GM12878 (cell line): ENCODE measurements at regions not wholly inside any gene's neighbourhood (a gene's known extent, or its start where the extent isn't known, plus 50 kb on each side); places are given as distances from the start of the nearest gene placed in this dataset.
A peak's percentile ranks its signal among the peaks of the same experiment; 100 is the strongest.

Experiments used
- BCL11A ChIP-seq: IDR thresholded peaks from 2 replicates; pipeline ENCODE4 v1.6.1; 2011; ENCODE audit warnings: low read depth, low read length
- CREM ChIP-seq: IDR thresholded peaks from 2 replicates; pipeline ENCODE4 v1.6.1; 2014; ENCODE audit warnings: antibody characterized with exemption, low read depth
- DPF2 ChIP-seq: fragments of 450-650 bp; IDR thresholded peaks from 2 replicates; pipeline ENCODE4 v1.6.1; 2017; ENCODE audit warnings: mild to moderate bottlenecking
- FOXM1 ChIP-seq: IDR thresholded peaks from 2 replicates; pipeline ENCODE4 v1.6.1; 2012; ENCODE audit warnings: low read depth, mild to moderate bottlenecking, inconsistent platforms, low read length, moderate library complexity
- HDAC2 ChIP-seq: fragments of 200-600 bp; sonication (generic); IDR thresholded peaks from 2 replicates; pipeline ENCODE4 v1.6.1; 2017
- JUND ChIP-seq: IDR thresholded peaks from 2 replicates; pipeline ENCODE4 v1.6.1; 2012; ENCODE audit warnings: low read depth, mild to moderate bottlenecking, low read length, improper control_type of control experiment, moderate library complexity
- KLF5 ChIP-seq: fragments of 450-650 bp; IDR thresholded peaks from 2 replicates; pipeline ENCODE4 v1.6.1; 2014; ENCODE audit warnings: mild to moderate bottlenecking; ENCODE audit not compliant: partially characterized antibody
- MEF2B ChIP-seq: fragments of 450-650 bp; IDR thresholded peaks from 2 replicates; pipeline ENCODE4 v1.6.1; 2018; ENCODE audit warnings: mild to moderate bottlenecking, moderate library complexity; ENCODE audit not compliant: partially characterized antibody, poor library complexity, severe bottlenecking
- MXI1 ChIP-seq: fragments of 150-350 bp; IDR thresholded peaks from 2 replicates; pipeline ENCODE4 v1.6.1; 2011; ENCODE audit warnings: low read depth, mild to moderate bottlenecking, inconsistent platforms, low read length, improper control_type of control experiment
- MYB ChIP-seq: fragments of 150-350 bp; IDR thresholded peaks from 2 replicates; pipeline ENCODE4 v1.6.1; 2014; ENCODE audit warnings: mild to moderate bottlenecking, low read depth, low read length, borderline replicate concordance
- MYC ChIP-seq: IDR thresholded peaks from 2 replicates; pipeline ENCODE4 v1.6.1; 2011; ENCODE audit warnings: mild to moderate bottlenecking, low read length, moderate library complexity, inconsistent platforms; ENCODE audit not compliant: insufficient read depth, insufficient replicate concordance, insufficient read length, severe bottlenecking
- NBN ChIP-seq: fragments of 450-650 bp; IDR thresholded peaks from 2 replicates; pipeline ENCODE4 v1.6.1; 2016
- NR2C1 ChIP-seq: fragments of 450-650 bp; IDR thresholded peaks from 2 replicates; pipeline ENCODE4 v1.6.1; 2017; ENCODE audit warnings: antibody characterized with exemption, mild to moderate bottlenecking, moderate library complexity
- PAX5 ChIP-seq: IDR thresholded peaks from 2 replicates; pipeline ENCODE4 v1.6.1; 2011; ENCODE audit warnings: low read depth, low read length, borderline replicate concordance
- POLR2AphosphoS2 ChIP-seq: IDR thresholded peaks from 2 replicates; pipeline ENCODE4 v1.6.1; 2011; ENCODE audit warnings: low read depth, mild to moderate bottlenecking, low read length, improper control_type of control experiment, moderate library complexity
- RAD51 ChIP-seq: fragments of 450-650 bp; IDR thresholded peaks from 2 replicates; pipeline ENCODE4 v1.6.1; 2016; ENCODE audit warnings: moderate library complexity, mild to moderate bottlenecking, inconsistent platforms
- SMAD1 ChIP-seq: fragments of 450-650 bp; IDR thresholded peaks from 2 replicates; pipeline ENCODE4 v1.6.1; 2018; ENCODE audit warnings: mild to moderate bottlenecking, low read depth; ENCODE audit not compliant: partially characterized antibody
- SP1 ChIP-seq: IDR thresholded peaks from one replicate; pipeline ENCODE4 v1.6.1; 2011; ENCODE audit warnings: low read depth, low read length
- SREBF2 ChIP-seq: IDR thresholded peaks from 2 replicates; pipeline ENCODE4 v1.6.1; 2012; ENCODE audit warnings: mild to moderate bottlenecking, low read length
- SRF ChIP-seq, 2 experiments: IDR thresholded peaks; 2 replicates each; pipeline ENCODE4 v1.6.1; 2011; ENCODE audit warnings: low read depth in 2 of 2, low read length in 2 of 2, mild to moderate bottlenecking in 1 of 2, moderate library complexity in 1 of 2
- SUPT20H ChIP-seq: IDR thresholded peaks from 2 replicates; pipeline ENCODE4 v1.6.1; 2011; ENCODE audit warnings: low read depth, mild to moderate bottlenecking, low read length, moderate library complexity, borderline replicate concordance; ENCODE audit not compliant: control insufficient read depth
- TAF1 ChIP-seq: IDR thresholded peaks from 2 replicates; pipeline ENCODE4 v1.6.1; 2011; ENCODE audit warnings: mild to moderate bottlenecking, low read depth, low read length, borderline replicate concordance
- TBL1XR1 ChIP-seq: IDR thresholded peaks from 2 replicates; pipeline ENCODE4 v1.6.1; 2012; ENCODE audit warnings: low read depth, low read length, improper control_type of control experiment
- TCF3 ChIP-seq: IDR thresholded peaks from 2 replicates; pipeline ENCODE4 v1.6.1; 2012; ENCODE audit warnings: low read depth, mild to moderate bottlenecking, low read length, borderline replicate concordance; ENCODE audit not compliant: insufficient read depth
- WRNIP1 ChIP-seq: IDR thresholded peaks from 2 replicates; pipeline ENCODE4 v1.6.1; 2011; ENCODE audit warnings: low read depth, low read length, improper control_type of control experiment, borderline replicate concordance
- TF ChIP-seq, protein P1 (sequence below): fragments of 450-650 bp; IDR thresholded peaks from 2 replicates; pipeline ENCODE4 v1.6.1; 2017; ENCODE audit warnings: low read depth, mild to moderate bottlenecking, moderate library complexity
- TF ChIP-seq, protein P2 (sequence below): fragments of 450-650 bp; formaldehyde crosslinking; IDR thresholded peaks from 2 replicates; pipeline ENCODE4 v1.4.0; 2020; ENCODE audit warnings: mild to moderate bottlenecking, moderate library complexity
- TF ChIP-seq, protein P3 (sequence below): IDR thresholded peaks from 2 replicates; pipeline ENCODE4 v1.6.1; 2012; ENCODE audit warnings: low read length, inconsistent platforms

DNA sequence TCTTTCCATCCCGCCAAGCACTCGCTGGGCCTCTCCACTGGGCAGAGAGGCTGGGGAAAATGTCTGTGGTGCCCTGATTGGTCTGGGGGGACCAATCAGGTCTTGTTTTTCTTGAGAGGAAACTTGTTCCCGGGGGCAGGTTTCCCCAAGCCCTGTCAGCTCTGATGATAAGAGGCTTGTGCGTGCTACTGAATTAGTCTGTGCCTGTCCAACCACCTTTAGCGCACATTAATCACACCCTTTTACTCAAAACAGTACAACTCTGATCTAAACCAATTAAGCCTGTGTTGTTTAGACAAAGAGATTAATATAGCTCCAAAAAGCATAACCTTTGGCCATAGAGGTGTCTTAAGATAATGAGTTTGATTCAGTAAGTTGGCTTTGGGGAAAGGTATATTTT, 580.4 kb downstream of the VRK1 start (continued):
- TF ChIP-seq MEF2B (peak; percentile 32), TAF1 (no peak), PAX5 (no peak), MYC (no peak), TCF3 (no peak), TBL1XR1 (no peak), MYB (no peak), MXI1 (no peak), SRF (IDR thresholded peaks at IDR 0.05; ENCODE audit: low read depth in 2 of 2, low read length in 2 of 2) (no peak), JUND (0 out of 2 replicates have a peak, but pooled peaks have one; percentile 34), CREM (no peak; the same call in 1 of the 2 replicates), SREBF2 (no peak), RAD51 (no peak), SP1 (no peak), FOXM1 (no peak), NR2C1 (no peak), KLF5 (no peak), POLR2AphosphoS2 (no peak), SMAD1 (no peak), BCL11A (peak; percentile 65; the same call in 1 of the 2 replicates), SUPT20H (no peak), DPF2 (0 out of 2 replicates have a peak, but pooled peaks have one; percentile 32), WRNIP1 (no peak), NBN (no peak), HDAC2 (no peak)
- TF ChIP-seq, protein P1, sequence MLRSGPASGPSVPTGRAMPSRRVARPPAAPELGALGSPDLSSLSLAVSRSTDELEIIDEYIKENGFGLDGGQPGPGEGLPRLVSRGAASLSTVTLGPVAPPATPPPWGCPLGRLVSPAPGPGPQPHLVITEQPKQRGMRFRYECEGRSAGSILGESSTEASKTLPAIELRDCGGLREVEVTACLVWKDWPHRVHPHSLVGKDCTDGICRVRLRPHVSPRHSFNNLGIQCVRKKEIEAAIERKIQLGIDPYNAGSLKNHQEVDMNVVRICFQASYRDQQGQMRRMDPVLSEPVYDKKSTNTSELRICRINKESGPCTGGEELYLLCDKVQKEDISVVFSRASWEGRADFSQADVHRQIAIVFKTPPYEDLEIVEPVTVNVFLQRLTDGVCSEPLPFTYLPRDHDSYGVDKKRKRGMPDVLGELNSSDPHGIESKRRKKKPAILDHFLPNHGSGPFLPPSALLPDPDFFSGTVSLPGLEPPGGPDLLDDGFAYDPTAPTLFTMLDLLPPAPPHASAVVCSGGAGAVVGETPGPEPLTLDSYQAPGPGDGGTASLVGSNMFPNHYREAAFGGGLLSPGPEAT, result no peak
- TF ChIP-seq, protein P2, sequence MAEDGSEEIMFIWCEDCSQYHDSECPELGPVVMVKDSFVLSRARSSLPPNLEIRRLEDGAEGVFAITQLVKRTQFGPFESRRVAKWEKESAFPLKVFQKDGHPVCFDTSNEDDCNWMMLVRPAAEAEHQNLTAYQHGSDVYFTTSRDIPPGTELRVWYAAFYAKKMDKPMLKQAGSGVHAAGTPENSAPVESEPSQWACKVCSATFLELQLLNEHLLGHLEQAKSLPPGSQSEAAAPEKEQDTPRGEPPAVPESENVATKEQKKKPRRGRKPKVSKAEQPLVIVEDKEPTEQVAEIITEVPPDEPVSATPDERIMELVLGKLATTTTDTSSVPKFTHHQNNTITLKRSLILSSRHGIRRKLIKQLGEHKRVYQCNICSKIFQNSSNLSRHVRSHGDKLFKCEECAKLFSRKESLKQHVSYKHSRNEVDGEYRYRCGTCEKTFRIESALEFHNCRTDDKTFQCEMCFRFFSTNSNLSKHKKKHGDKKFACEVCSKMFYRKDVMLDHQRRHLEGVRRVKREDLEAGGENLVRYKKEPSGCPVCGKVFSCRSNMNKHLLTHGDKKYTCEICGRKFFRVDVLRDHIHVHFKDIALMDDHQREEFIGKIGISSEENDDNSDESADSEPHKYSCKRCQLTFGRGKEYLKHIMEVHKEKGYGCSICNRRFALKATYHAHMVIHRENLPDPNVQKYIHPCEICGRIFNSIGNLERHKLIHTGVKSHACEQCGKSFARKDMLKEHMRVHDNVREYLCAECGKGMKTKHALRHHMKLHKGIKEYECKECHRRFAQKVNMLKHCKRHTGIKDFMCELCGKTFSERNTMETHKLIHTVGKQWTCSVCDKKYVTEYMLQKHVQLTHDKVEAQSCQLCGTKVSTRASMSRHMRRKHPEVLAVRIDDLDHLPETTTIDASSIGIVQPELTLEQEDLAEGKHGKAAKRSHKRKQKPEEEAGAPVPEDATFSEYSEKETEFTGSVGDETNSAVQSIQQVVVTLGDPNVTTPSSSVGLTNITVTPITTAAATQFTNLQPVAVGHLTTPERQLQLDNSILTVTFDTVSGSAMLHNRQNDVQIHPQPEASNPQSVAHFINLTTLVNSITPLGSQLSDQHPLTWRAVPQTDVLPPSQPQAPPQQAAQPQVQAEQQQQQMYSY, result no peak
- TF ChIP-seq, protein P3, sequence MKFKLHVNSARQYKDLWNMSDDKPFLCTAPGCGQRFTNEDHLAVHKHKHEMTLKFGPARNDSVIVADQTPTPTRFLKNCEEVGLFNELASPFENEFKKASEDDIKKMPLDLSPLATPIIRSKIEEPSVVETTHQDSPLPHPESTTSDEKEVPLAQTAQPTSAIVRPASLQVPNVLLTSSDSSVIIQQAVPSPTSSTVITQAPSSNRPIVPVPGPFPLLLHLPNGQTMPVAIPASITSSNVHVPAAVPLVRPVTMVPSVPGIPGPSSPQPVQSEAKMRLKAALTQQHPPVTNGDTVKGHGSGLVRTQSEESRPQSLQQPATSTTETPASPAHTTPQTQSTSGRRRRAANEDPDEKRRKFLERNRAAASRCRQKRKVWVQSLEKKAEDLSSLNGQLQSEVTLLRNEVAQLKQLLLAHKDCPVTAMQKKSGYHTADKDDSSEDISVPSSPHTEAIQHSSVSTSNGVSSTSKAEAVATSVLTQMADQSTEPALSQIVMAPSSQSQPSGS, result no peak
